CD4-positive, alpha-beta T cell (primary cell): ENCODE measurements at regions not wholly inside any gene's neighbourhood (a gene's known extent, or its start where the extent isn't known, plus 50 kb on each side); places are given as distances from the start of the nearest gene placed in this dataset.

Source experiments
- ATAC-seq: fragments of 200-7000 bp; cut with Tn5 transposase; one replicate; pipeline ENCODE4 v1.10.0; 2022; ENCODE audit warnings: mild to moderate bottlenecking; ENCODE audit not compliant: poor library complexity
- CTCF ChIA-PET: fragments of 350-600 bp; sonication (Branson Sonifier 250); formaldehyde crosslinking; loops from one replicate; lab custom pipeline; 2021; ENCODE audit warnings: antibody characterized with exemption, inconsistent platforms; lab: Charles Lee
- POLR2A ChIA-PET: fragments of 350-600 bp; sonication (Branson Sonifier 250); formaldehyde crosslinking; loops from one replicate; lab custom pipeline; 2021; ENCODE audit warnings: antibody characterized with exemption, inconsistent platforms; lab: Charles Lee
- DNase-seq, 14 experiments: peaks; one replicate each; pipeline ENCODE4 v3.0.0-alpha.2; 2013 to 2020; ENCODE audit warnings: mixed read lengths in 2 of 14
- H3K27ac ChIP-seq, 2 donors: one replicate each; pipeline versions ENCODE4 v1.5.1 to v1.7.0; 2013; ENCODE audit warnings: low read length in 2 of 2, low read depth in 1 of 2, mild to moderate bottlenecking in 1 of 2
- H3K27me3 ChIP-seq, 2 experiments: 1 replicate in 1 of 2; 2 replicates in 1 of 2; pipeline versions ENCODE4 v1.6.1 to v1.7.0; 2013; ENCODE audit warnings: low read length in 2 of 2, control low read depth in 1 of 2, mild to moderate bottlenecking in 1 of 2, moderate library complexity in 1 of 2; ENCODE audit not compliant: insufficient read depth in 2 of 2, control insufficient read depth in 1 of 2
- H3K36me3 ChIP-seq: one replicate; pipeline ENCODE4 v1.6.1; 2013; ENCODE audit warnings: low read length, control low read depth; ENCODE audit not compliant: insufficient read depth
- H3K4me1 ChIP-seq: one replicate; pipeline ENCODE4 v1.6.1; 2013; ENCODE audit warnings: low read length, control low read depth; ENCODE audit not compliant: insufficient read depth
- H3K4me3 ChIP-seq: one replicate; pipeline ENCODE4 v1.5.1; 2013; ENCODE audit warnings: mild to moderate bottlenecking, low read length, moderate library complexity
- H3K9me3 ChIP-seq, 2 experiments: 1 replicate in 1 of 2; 2 replicates in 1 of 2; pipeline versions ENCODE4 v1.6.1 to v1.7.0; 2013; ENCODE audit warnings: low read length in 2 of 2, mild to moderate bottlenecking in 2 of 2, control low read depth in 1 of 2, moderate library complexity in 1 of 2; ENCODE audit not compliant: control insufficient read depth in 1 of 2, insufficient read depth in 1 of 2
- H3K27ac Mint-ChIP-seq: one replicate; pipeline ENCODE4 v1.8.0; 2020; ENCODE audit warnings: mixed read lengths
- H3K27me3 Mint-ChIP-seq: one replicate; pipeline ENCODE4 v1.8.0; 2021; ENCODE audit warnings: mixed read lengths
- H3K36me3 Mint-ChIP-seq: one replicate; pipeline ENCODE4 v1.8.0; 2021; ENCODE audit warnings: low read depth, mixed read lengths
- H3K4me1 Mint-ChIP-seq: one replicate; pipeline ENCODE4 v1.8.0; 2021; ENCODE audit warnings: low read depth, mixed read lengths
- H3K4me3 Mint-ChIP-seq: one replicate; pipeline ENCODE4 v1.8.0; 2020; ENCODE audit warnings: mild to moderate bottlenecking, mixed read lengths
- H3K9me3 Mint-ChIP-seq: one replicate; pipeline ENCODE4 v1.8.0; 2020; ENCODE audit warnings: mixed read lengths
- CTCF ChIP-seq: fragments of 200-600 bp; IDR thresholded peaks from one replicate; pipeline ENCODE4 v1.8.0; 2022; ENCODE audit warnings: antibody characterized with exemption, mild to moderate bottlenecking
- intact Hi-C, 2 experiments: fragments of 100-400 bp; cut with DNase I in 1 of 2; cut with micrococcal nuclease in 1 of 2; formaldehyde crosslinking; loops; one replicate each; pipeline versions ENCODE4 v1.15.1 to v1.9.0; 2023 to 2025; cut with DNase I, micrococcal nuclease

- Mint-ChIP-seq H3K27me3 (no peaks in the 10 kb centered on the region), H3K9me3 (no peaks in the 10 kb centered on the region), H3K4me3 (no peak overlapping the region), H3K27ac (no peak overlapping the region), H3K4me1 (no peaks in the 10 kb centered on the region), H3K36me3 (no peaks in the 10 kb centered on the region)
- ChIA-PET POLR2A (no interaction called here), CTCF (no interaction called here)
- DNase-seq: no peak
- Histone ChIP-seq H3K27ac (no peak overlapping the region), H3K9me3 (no peaks in the 10 kb centered on the region), H3K4me1 (no peaks in the 10 kb centered on the region), H3K27me3 (no peaks in the 10 kb centered on the region), H3K4me3 (no peak overlapping the region), H3K36me3 (no peaks in the 10 kb centered on the region)
- no peak for TF ChIP-seq CTCF
- no peak for ATAC-seq
- intact Hi-C loops: no loop called here
Observed at GRCh38 chr10:62643606-62644587, 160.6 kb upstream of the ADO start.

- Histone ChIP-seq H3K4me1 (no peaks in the 10 kb centered on the region), H3K36me3 (no peaks in the 10 kb centered on the region), H3K27me3 (no peaks in the 10 kb centered on the region), H3K4me3 (no peak overlapping the region), H3K27ac (no peak overlapping the region), H3K9me3 (no peaks in the 10 kb centered on the region)
- Mint-ChIP-seq H3K36me3 (no peaks in the 10 kb centered on the region), H3K27me3 (no peaks in the 10 kb centered on the region), H3K4me3 (no peak overlapping the region), H3K9me3 (no peaks in the 10 kb centered on the region), H3K4me1 (no peaks in the 10 kb centered on the region), H3K27ac (no peak overlapping the region)
- ATAC-seq (no peak), DNase-seq (no peak)
- ChIA-PET POLR2A (interaction anchor here (1.0 to 3.2 kb wide), 2 partner anchors 10 to 86 kb away, joined by 4 to 10 read pairs; no protein-coding TSS in a partner anchor), CTCF (interaction anchor here (1.1 kb wide), 1 partner anchor 10 kb away, joined by 3 read pairs; no protein-coding TSS in a partner anchor)
- TF ChIP-seq CTCF: no peak
- intact Hi-C loops: no loop called here
Observed at GRCh38 chr10:62647375-62648092, 157.0 kb upstream of the ADO start.

- DNase-seq (no peak), ATAC-seq (no peak)
- intact Hi-C loops: no loop called here
- H3K4me1 ChIP-seq: no peaks in the 10 kb centered on the region
- no peaks in the 10 kb centered on the region for H3K36me3 ChIP-seq
- no peak for TF ChIP-seq CTCF
- H3K9me3 Mint-ChIP-seq: peaks cover 1% of the 10 kb centered on the region
- H3K27ac Mint-ChIP-seq: no peak overlapping the region
- H3K36me3 Mint-ChIP-seq: no peaks in the 10 kb centered on the region
- no peaks in the 10 kb centered on the region for H3K27me3 ChIP-seq
- H3K4me3 Mint-ChIP-seq: no peak overlapping the region
- H3K27me3 Mint-ChIP-seq: no peaks in the 10 kb centered on the region
- H3K4me1 Mint-ChIP-seq: no peaks in the 10 kb centered on the region
- no peak overlapping the region for H3K4me3 ChIP-seq
- no peaks in the 10 kb centered on the region for H3K9me3 ChIP-seq
- POLR2A ChIA-PET: interaction anchor here (1.5 to 3.2 kb wide), 2 partner anchors 12 to 84 kb away, joined by 3 to 10 read pairs; no protein-coding TSS in a partner anchor
- CTCF ChIA-PET: no interaction called here
- H3K27ac ChIP-seq: no peak overlapping the region
Observed at GRCh38 chr10:62648921-62649320, 155.6 kb upstream of the ADO start.
